Vagina (tissue), 2 donors: ENCODE measurements at regions not wholly inside any gene's neighbourhood (a gene's known extent, or its start where the extent isn't known, plus 50 kb on each side); places are given as distances from the start of the nearest gene placed in this dataset.

Experiments used
- DNase-seq, 2 donors: peaks; one replicate each; pipeline ENCODE4 v3.0.0-alpha.2; 2017; ENCODE audit errors: extremely low spot score in 2 of 2
- H3K27ac ChIP-seq: fragments of 200-600 bp; sonication (generic); one replicate; pipeline ENCODE4 v1.5.1; 2019
- H3K27me3 ChIP-seq: fragments of 200-600 bp; sonication (generic); one replicate; pipeline ENCODE4 v1.5.1; 2019
- H3K36me3 ChIP-seq, 2 donors: fragments of 200-600 bp; sonication (generic); one replicate each; pipeline ENCODE4 v1.5.1; 2017 to 2019
- H3K4me1 ChIP-seq: fragments of 200-600 bp; sonication (generic); one replicate; pipeline ENCODE4 v1.5.1; 2019
- H3K4me3 ChIP-seq, 2 donors: fragments of 200-600 bp; sonication (generic); 1 replicate in 1 of 2; 2 replicates in 1 of 2; pipeline ENCODE4 v1.5.1; 2016 to 2019
- H3K9me3 ChIP-seq: fragments of 200-600 bp; sonication (generic); one replicate; pipeline ENCODE4 v1.5.1; 2019
- POLR2A ChIP-seq, 2 donors: fragments of 450-650 bp; IDR thresholded peaks; one replicate each; pipeline ENCODE4 v1.6.1; 2017; ENCODE audit warnings: antibody characterized with exemption in 2 of 2, mild to moderate bottlenecking in 2 of 2, moderate library complexity in 2 of 2
- POLR2AphosphoS5 ChIP-seq, 2 donors: sonication (generic); formaldehyde crosslinking; IDR thresholded peaks; one replicate each; pipeline ENCODE4 v1.9.0; 2017; ENCODE audit warnings: antibody characterized with exemption in 2 of 2, mild to moderate bottlenecking in 2 of 2, low read depth in 1 of 2; ENCODE audit not compliant: insufficient read depth in 1 of 2
- intact Hi-C: fragments of 100-400 bp; cut with DNase I; formaldehyde crosslinking; loops from one replicate; pipeline ENCODE4 v1.15.1; 2023
- TF ChIP-seq, protein P1 (sequence below), 3 experiments: fragments of 450-650 bp in 2 of 3; fragments of 200-600 bp in 1 of 3; sonication (generic) in 1 of 3; IDR thresholded peaks; one replicate each; pipeline ENCODE4 v1.5.1; 2017 to 2019; ENCODE audit warnings: antibody characterized with exemption in 3 of 3, mild to moderate bottlenecking in 2 of 3, moderate library complexity in 2 of 3

DNA sequence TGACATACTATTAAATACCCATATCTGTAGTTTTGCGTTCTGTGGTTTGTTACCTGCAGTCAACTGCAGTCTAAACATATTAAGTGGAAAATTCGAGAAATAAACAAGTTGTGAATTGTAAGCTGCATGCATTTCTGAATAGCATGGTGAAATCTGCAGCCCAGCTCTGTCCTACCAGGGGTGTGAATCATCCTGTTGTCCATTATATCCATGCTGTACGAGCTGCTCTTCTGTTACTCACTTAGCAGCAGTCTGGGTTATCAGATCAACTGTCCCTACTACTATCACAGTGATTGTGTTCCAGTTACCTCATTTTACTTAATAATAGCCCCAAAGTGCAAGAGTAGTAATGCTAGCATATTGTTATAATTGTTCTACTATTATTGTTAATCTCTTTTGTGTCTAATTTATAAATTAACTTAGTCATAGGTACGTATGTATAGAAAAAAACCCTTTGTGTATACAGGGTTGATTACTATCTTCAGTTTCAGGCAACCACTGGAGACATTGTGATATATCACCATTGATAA is 173.7 kb upstream of the FAT4 start:
- Histone ChIP-seq H3K27me3 (no peaks in the 10 kb centered on the region), H3K4me3 (no peak overlapping the region), H3K27ac (no peak overlapping the region), H3K9me3 (no peaks in the 10 kb centered on the region), H3K4me1 (no peaks in the 10 kb centered on the region), H3K36me3 (no peaks in the 10 kb centered on the region)
- TF ChIP-seq POLR2AphosphoS5 (IDR thresholded peaks at IDR 0.05; ENCODE audit: insufficient read depth in 1 of 2, low read depth in 1 of 2) = no peak
- TF ChIP-seq POLR2A (IDR thresholded peaks at IDR 0.05) = no peak
- TF ChIP-seq, protein P1, sequence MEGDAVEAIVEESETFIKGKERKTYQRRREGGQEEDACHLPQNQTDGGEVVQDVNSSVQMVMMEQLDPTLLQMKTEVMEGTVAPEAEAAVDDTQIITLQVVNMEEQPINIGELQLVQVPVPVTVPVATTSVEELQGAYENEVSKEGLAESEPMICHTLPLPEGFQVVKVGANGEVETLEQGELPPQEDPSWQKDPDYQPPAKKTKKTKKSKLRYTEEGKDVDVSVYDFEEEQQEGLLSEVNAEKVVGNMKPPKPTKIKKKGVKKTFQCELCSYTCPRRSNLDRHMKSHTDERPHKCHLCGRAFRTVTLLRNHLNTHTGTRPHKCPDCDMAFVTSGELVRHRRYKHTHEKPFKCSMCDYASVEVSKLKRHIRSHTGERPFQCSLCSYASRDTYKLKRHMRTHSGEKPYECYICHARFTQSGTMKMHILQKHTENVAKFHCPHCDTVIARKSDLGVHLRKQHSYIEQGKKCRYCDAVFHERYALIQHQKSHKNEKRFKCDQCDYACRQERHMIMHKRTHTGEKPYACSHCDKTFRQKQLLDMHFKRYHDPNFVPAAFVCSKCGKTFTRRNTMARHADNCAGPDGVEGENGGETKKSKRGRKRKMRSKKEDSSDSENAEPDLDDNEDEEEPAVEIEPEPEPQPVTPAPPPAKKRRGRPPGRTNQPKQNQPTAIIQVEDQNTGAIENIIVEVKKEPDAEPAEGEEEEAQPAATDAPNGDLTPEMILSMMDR (IDR thresholded peaks at IDR 0.05) = no peak
- no peak for DNase-seq
- intact Hi-C loops = no loop called here

DNA sequence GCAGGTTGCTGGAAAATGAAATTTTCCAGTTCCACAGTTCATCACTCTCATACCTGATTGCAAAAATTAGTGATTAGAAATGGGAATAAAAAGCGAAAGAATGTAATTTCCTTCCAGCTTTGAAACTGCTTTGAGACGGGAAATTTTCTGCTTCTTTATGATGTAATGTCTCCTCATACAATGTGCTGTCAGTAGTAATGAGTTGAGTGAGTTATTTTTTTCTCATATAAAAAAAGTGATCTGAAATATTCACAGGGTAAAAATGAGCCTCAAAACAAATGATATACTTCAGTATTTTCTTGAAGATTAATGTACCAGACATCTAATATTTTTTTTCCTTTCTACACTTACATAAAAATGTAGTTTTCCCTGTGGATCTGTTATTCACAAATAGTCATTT is 179.1 kb upstream of the FAT4 start:
- intact Hi-C loops = no loop called here
- H3K27me3 ChIP-seq = no peaks in the 10 kb centered on the region
- no peaks in the 10 kb centered on the region for H3K36me3 ChIP-seq
- no peaks in the 10 kb centered on the region for H3K9me3 ChIP-seq
- no peaks in the 10 kb centered on the region for H3K4me1 ChIP-seq
- no peak overlapping the region for H3K4me3 ChIP-seq
- DNase-seq = no peak
- H3K27ac ChIP-seq = no peak overlapping the region
- TF ChIP-seq POLR2AphosphoS5 (IDR thresholded peaks at IDR 0.05; ENCODE audit: insufficient read depth in 1 of 2, low read depth in 1 of 2) = no peak
- TF ChIP-seq, protein P1 (IDR thresholded peaks at IDR 0.05) = no peak
- TF ChIP-seq POLR2A (IDR thresholded peaks at IDR 0.05) = no peak

DNA sequence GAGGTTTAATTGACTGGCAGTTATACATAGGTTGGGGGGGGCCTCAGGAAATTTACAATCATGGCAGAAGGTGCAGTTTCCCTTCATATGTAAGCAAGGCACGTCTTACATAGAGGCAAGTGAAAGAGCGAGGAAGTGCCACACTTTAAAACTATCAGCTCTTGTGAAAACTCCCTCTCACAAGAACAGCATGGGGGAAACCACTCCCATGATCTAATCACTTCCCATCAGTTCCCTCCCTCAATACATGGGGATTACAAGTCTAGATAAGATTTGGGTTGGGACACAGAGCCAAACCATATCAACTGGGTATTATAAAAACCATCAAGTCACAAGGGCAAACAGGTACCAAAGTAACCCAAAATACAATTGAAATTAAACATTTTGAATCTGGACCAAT is 182.0 kb upstream of the FAT4 start:
- intact Hi-C loops = no loop called here
- Histone ChIP-seq H3K36me3 (no peaks in the 10 kb centered on the region), H3K9me3 (no peaks in the 10 kb centered on the region), H3K4me3 (no peak overlapping the region), H3K4me1 (no peaks in the 10 kb centered on the region), H3K27me3 (no peaks in the 10 kb centered on the region), H3K27ac (no peak overlapping the region)
- no peak for DNase-seq
- TF ChIP-seq, protein P1 (IDR thresholded peaks at IDR 0.05) = no peak
- TF ChIP-seq POLR2AphosphoS5 (IDR thresholded peaks at IDR 0.05; ENCODE audit: insufficient read depth in 1 of 2, low read depth in 1 of 2) (no peak), POLR2A (IDR thresholded peaks at IDR 0.05) (no peak)

DNA sequence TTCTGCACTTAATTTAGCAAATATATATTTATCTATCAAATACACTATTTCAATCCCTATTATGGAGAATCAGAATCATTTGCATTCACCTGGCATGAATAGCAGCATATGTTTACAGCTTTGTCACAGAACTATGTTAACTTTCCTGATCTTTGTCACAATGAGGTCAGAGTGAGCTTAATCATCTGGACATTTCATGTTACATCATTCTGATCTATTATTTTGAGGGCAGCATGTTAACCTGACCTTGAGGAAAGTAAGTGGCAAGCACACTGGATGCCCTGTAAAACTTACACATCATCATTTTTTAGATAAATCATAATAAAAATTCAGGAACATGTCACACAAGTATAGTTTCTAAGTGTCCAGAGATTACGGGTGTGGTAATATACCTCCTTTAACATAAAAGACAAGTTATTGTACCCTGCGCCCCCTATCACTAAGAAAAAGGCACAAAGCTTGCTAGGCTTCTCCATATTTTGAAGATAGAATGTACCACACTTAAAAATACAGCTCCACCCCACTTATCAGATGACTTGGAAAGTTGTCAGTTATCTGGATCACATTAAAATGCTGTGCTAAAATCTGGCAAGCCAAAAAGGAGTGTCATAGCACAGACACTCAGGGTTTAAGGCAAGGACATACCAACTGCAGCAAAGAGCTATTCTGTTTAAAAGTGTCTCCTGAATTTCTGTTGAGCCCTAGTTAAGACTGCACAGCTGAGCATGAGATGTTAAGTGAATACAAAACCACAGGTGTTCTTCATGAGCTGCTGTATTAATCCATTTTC is 182.7 kb upstream of the FAT4 start:
- intact Hi-C loops = no loop called here
- no peak for DNase-seq
- Histone ChIP-seq H3K27me3 (no peaks in the 10 kb centered on the region), H3K4me3 (no peak overlapping the region), H3K36me3 (no peaks in the 10 kb centered on the region), H3K9me3 (no peaks in the 10 kb centered on the region), H3K27ac (no peak overlapping the region), H3K4me1 (no peaks in the 10 kb centered on the region)
- TF ChIP-seq POLR2A (IDR thresholded peaks at IDR 0.05) = no peak
- TF ChIP-seq, protein P1 (IDR thresholded peaks at IDR 0.05) = no peak
- no peak for TF ChIP-seq POLR2AphosphoS5 (IDR thresholded peaks at IDR 0.05; ENCODE audit: insufficient read depth in 1 of 2, low read depth in 1 of 2)

DNA sequence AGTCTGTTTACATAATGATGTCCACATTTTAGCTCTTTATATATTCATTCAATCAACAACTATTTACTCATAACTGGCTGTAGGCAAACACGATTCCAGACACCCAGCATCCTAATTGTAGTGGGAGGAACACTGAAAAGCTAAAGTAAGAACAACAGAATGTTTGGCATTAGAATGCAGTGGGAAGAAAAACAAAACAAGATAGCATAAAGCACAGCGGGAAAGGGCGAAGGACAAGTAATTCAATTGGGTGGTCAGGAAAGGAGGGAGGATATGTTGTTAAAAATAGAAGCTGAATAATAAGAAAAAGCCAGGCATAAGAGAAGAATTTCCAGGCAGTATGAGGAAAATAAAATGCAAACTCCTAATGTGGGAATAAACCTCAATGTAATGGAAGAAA is 189.5 kb upstream of the FAT4 start:
- H3K4me1 ChIP-seq = no peaks in the 10 kb centered on the region
- intact Hi-C loops = no loop called here
- no peaks in the 10 kb centered on the region for H3K27me3 ChIP-seq
- no peaks in the 10 kb centered on the region for H3K36me3 ChIP-seq
- H3K27ac ChIP-seq = no peak overlapping the region
- no peak for DNase-seq
- TF ChIP-seq, protein P1 (IDR thresholded peaks at IDR 0.05) = no peak
- no peak for TF ChIP-seq POLR2A (IDR thresholded peaks at IDR 0.05)
- TF ChIP-seq POLR2AphosphoS5 (IDR thresholded peaks at IDR 0.05; ENCODE audit: insufficient read depth in 1 of 2, low read depth in 1 of 2) = no peak
- H3K9me3 ChIP-seq = no peaks in the 10 kb centered on the region
- no peak overlapping the region for H3K4me3 ChIP-seq
